Mesendoderm (in vitro differentiated cells): ENCODE measurements at regions not wholly inside any gene's neighbourhood (a gene's known extent, or its start where the extent isn't known, plus 50 kb on each side); places are given as distances from the start of the nearest gene placed in this dataset.

Source experiments
- DNase-seq: peaks from one replicate; pipeline ENCODE4 v3.0.0; 2013
- H2AK5ac ChIP-seq: 2 replicates; pipeline ENCODE4 v1.6.1; 2013; ENCODE audit warnings: low read length, inconsistent platforms
- H2BK120ac ChIP-seq: 2 replicates; pipeline ENCODE4 v1.6.1; 2013; ENCODE audit warnings: low read depth, mild to moderate bottlenecking, low read length, moderate library complexity, mixed read lengths
- H2BK15ac ChIP-seq: replicated peaks from 2 replicates; pipeline ENCODE4 v1.6.1; 2013; ENCODE audit warnings: low read depth, mild to moderate bottlenecking, moderate library complexity
- H2BK5ac ChIP-seq: 2 replicates; pipeline ENCODE4 v1.6.1; 2013; ENCODE audit warnings: low read length, inconsistent platforms
- H3K18ac ChIP-seq: 2 replicates; pipeline ENCODE4 v1.6.1; 2013; ENCODE audit warnings: mild to moderate bottlenecking, low read length, mixed read lengths
- H3K23ac ChIP-seq: one replicate; pipeline ENCODE4 v1.6.1; 2013; ENCODE audit warnings: low read length
- H3K27ac ChIP-seq: 2 replicates; pipeline ENCODE4 v1.5.1; 2013; ENCODE audit warnings: low read depth, mild to moderate bottlenecking, inconsistent platforms, low read length, moderate library complexity
- H3K27me3 ChIP-seq: 2 replicates; pipeline ENCODE4 v1.6.1; 2013; ENCODE audit warnings: low read length, control low read depth, mild to moderate bottlenecking, inconsistent platforms; ENCODE audit not compliant: insufficient read depth, poor library complexity
- H3K36me3 ChIP-seq: 2 replicates; pipeline ENCODE4 v1.6.1; 2013; ENCODE audit warnings: low read length, inconsistent platforms; ENCODE audit not compliant: control insufficient read depth, insufficient read depth
- H3K4ac ChIP-seq: one replicate; pipeline ENCODE4 v1.6.1; 2013; ENCODE audit warnings: low read depth, mild to moderate bottlenecking, low read length, moderate library complexity
- H3K4me1 ChIP-seq: 2 replicates; pipeline ENCODE4 v1.6.1; 2013; ENCODE audit warnings: low read depth, low read length, inconsistent platforms; ENCODE audit not compliant: control insufficient read depth
- H3K4me2 ChIP-seq: 2 replicates; pipeline ENCODE4 v1.6.1; 2013; ENCODE audit warnings: low read length
- H3K4me3 ChIP-seq: 2 replicates; pipeline ENCODE4 v1.5.1; 2013; ENCODE audit warnings: mild to moderate bottlenecking, low read length
- H3K56ac ChIP-seq: one replicate; pipeline ENCODE4 v1.6.1; 2013; ENCODE audit warnings: low read length
- H3K79me1 ChIP-seq: 2 replicates; pipeline ENCODE4 v1.6.1; 2013; ENCODE audit warnings: low read length, inconsistent platforms
- H3K79me2 ChIP-seq: 2 replicates; pipeline ENCODE4 v1.6.1; 2013; ENCODE audit warnings: mild to moderate bottlenecking, low read length; ENCODE audit not compliant: control insufficient read depth, insufficient read depth
- H3K9ac ChIP-seq: 2 replicates; pipeline ENCODE4 v1.6.1; 2013; ENCODE audit warnings: low read length, inconsistent platforms
- H4K5ac ChIP-seq: one replicate; pipeline ENCODE4 v1.6.1; 2013; ENCODE audit warnings: low read length
- H4K8ac ChIP-seq: one replicate; pipeline ENCODE4 v1.6.1; 2013; ENCODE audit warnings: low read depth, mild to moderate bottlenecking, control low read depth, low read length, moderate library complexity
- WGBS: extraction: QIAGEN DNeasy Blood & Tissue Kit; methylation state at CpG from one replicate; pipeline ENCODE4 v1.1.7; 2013; ENCODE audit warnings: low lambda C conversion rate, missing lambda C conversion rate; ENCODE audit not compliant: insufficient coverage; ENCODE audit errors: extremely low coverage; 5-methylcytosine and 5-hydroxymethylcytosine counted together

DNA sequence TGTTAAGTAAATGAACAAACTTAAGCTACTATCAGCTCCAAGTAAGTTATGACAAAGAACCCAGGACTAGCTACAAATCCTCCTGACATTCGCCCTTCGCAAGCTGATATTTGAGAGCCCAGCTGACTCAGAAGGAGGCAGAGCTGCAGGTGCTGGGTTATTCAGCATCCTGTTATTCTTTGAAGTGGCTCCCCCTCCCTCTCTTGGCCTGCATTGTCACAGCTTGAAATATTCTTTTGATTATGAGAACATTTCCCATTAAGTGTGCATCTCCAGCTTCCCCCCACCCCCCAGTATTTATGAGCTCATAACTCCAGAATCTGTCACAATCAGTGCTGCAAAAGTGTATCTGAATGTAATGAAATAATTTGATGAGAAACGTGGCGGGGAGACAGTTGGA is 78.8 kb upstream of the RALY start:
- no peaks in the 10 kb centered on the region for H3K4me1 ChIP-seq
- no peak overlapping the region for H3K9ac ChIP-seq
- no peak overlapping the region for H3K27ac ChIP-seq
- no peak overlapping the region for H3K4ac ChIP-seq
- no peaks in the 10 kb centered on the region for H3K36me3 ChIP-seq
- H3K4me3 ChIP-seq: no peak overlapping the region
- H2AK5ac ChIP-seq: no peak overlapping the region
- H3K18ac ChIP-seq: no peak overlapping the region
- H4K5ac ChIP-seq: no peak overlapping the region
- no peak overlapping the region for H2BK120ac ChIP-seq
- WGBS: no CpG with 5 or more reads among the region's 4 CpGs
- no peaks in the 10 kb centered on the region for H3K79me1 ChIP-seq
- no peak overlapping the region for H3K56ac ChIP-seq
- no peaks in the 10 kb centered on the region for H3K27me3 ChIP-seq
- H3K23ac ChIP-seq: no peak overlapping the region
- no peak overlapping the region for H3K4me2 ChIP-seq
- no peak overlapping the region for H2BK5ac ChIP-seq
- no peak overlapping the region for H2BK15ac ChIP-seq
- no peak overlapping the region for H4K8ac ChIP-seq
- DNase-seq: no peak
- H3K79me2 ChIP-seq: no peaks in the 10 kb centered on the region

DNA sequence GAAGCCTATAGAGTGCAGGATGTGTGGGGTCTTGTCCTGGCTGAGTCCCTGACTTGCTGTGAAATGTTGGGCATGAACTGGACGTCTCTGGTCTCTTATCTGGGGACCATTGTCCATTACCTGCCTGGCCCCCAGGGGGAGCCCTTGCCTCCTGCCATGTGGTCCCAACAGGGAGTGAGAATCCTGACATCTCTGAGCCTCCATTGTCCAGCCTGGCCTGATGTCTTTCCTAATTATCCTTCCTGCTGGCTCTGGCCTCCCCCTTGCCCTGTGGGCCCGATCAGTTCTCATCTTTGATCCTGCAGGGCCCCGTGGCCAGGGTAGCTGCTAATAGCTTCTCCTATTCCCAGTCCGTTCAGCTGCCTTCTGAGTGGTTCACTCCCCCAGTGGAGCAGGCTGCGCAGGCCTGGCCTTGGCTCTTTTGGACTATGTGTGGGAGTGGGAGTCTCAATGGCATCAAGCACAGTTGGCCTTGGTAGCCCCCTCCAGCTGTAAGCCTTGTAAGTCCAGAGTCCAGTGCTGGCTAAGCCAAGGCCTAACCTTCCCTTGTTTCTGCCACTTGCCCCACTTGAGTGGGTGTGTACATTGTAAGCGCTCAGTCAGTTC is 77.9 kb upstream of the RALY start:
- Histone ChIP-seq H3K4me1 (no peaks in the 10 kb centered on the region), H3K27me3 (no peaks in the 10 kb centered on the region), H2BK15ac (no peak overlapping the region), H3K27ac (no peak overlapping the region), H3K79me2 (no peaks in the 10 kb centered on the region), H2BK5ac (no peak overlapping the region), H3K18ac (no peak overlapping the region), H4K8ac (no peak overlapping the region), H3K79me1 (no peaks in the 10 kb centered on the region), H3K23ac (no peak overlapping the region), H3K4me3 (no peak overlapping the region), H3K4me2 (no peak overlapping the region), H3K36me3 (no peaks in the 10 kb centered on the region), H3K9ac (no peak overlapping the region), H2BK120ac (no peak overlapping the region), H3K56ac (no peak overlapping the region), H2AK5ac (no peak overlapping the region), H4K5ac (no peak overlapping the region), H3K4ac (no peak overlapping the region)
- DNase-seq: peak; percentile 51
- no CpG with 5 or more reads among the region's 6 CpGs for WGBS

DNA sequence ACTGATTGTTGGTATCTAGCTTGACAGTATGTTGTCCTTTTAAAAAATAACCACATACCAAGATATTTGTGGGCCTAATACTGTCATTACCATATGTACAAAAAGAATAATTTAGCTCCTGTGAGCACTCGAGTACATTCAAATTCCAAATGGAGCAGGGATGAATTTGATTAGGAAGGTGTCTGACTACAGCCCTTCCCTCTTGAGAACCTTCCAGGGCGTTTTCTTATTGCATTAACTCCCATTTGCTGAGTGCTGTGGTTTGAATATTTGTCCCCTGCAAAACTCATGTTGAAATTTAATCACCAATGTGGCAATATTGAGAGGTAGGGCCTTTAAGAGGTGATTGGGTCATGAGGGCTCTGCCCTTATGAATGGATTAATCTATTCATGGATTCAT is 76.9 kb upstream of the RALY start:
- H2AK5ac ChIP-seq: no peak overlapping the region
- no peaks in the 10 kb centered on the region for H3K79me2 ChIP-seq
- H3K9ac ChIP-seq: no peak overlapping the region
- no peak overlapping the region for H3K4ac ChIP-seq
- H3K27me3 ChIP-seq: no peaks in the 10 kb centered on the region
- H3K56ac ChIP-seq: no peak overlapping the region
- no peak overlapping the region for H2BK120ac ChIP-seq
- no peak overlapping the region for H3K18ac ChIP-seq
- H2BK5ac ChIP-seq: no peak overlapping the region
- DNase-seq: no peak
- no peaks in the 10 kb centered on the region for H3K79me1 ChIP-seq
- H3K4me1 ChIP-seq: no peaks in the 10 kb centered on the region
- no peak overlapping the region for H3K23ac ChIP-seq
- H3K36me3 ChIP-seq: no peaks in the 10 kb centered on the region
- no peak overlapping the region for H3K4me2 ChIP-seq
- H2BK15ac ChIP-seq: no peak overlapping the region
- no CpG with 5 or more reads among the region's 2 CpGs for WGBS
- no peak overlapping the region for H4K8ac ChIP-seq
- no peak overlapping the region for H3K4me3 ChIP-seq
- no peak overlapping the region for H4K5ac ChIP-seq
- no peak overlapping the region for H3K27ac ChIP-seq

DNA sequence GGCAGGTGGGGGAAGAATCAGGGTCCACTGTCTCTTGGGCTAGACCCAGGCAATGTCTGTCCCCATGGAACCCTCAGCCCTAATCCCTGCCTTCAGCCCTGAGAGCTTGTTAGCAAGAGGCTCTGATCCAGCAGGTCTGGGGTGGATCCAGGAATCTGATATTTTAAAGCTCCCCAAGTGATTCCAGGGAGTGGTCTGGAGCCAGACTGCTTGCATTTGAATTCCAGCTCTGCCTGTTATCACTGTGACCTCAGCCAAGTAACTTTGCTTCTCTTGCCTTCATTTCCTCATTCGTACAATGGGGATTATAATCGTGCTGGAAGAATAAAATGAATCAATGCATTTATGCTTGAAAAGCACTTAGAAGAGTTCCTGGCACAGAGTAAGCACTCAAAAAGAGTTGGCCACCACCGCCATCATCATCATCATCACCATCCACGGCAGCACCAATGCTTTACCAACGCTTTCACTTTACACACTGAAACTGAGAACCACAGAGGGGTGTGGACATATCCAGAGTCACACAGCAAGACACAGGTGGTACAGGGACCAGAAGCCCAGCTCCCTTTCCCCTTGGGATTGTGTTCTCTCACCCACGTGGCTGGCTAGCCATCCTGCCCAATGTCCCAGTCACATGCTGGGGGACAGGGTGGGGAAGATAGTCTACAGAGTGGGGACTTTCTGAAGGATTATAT is 75.7 kb upstream of the RALY start:
- Histone ChIP-seq H4K5ac (no peak overlapping the region), H3K4me3 (no peak overlapping the region), H4K8ac (no peak overlapping the region), H3K36me3 (no peaks in the 10 kb centered on the region), H2BK120ac (no peak overlapping the region), H3K4ac (no peak overlapping the region), H3K56ac (no peak overlapping the region), H3K23ac (no peak overlapping the region), H2AK5ac (no peak overlapping the region), H2BK5ac (no peak overlapping the region), H3K9ac (no peak overlapping the region), H3K27ac (no peak overlapping the region), H3K79me2 (no peaks in the 10 kb centered on the region), H3K4me1 (no peaks in the 10 kb centered on the region), H3K4me2 (no peak overlapping the region), H3K18ac (no peak overlapping the region), H3K27me3 (no peaks in the 10 kb centered on the region), H2BK15ac (no peak overlapping the region), H3K79me1 (no peaks in the 10 kb centered on the region)
- no CpG with 5 or more reads among the region's 6 CpGs for WGBS
- no peak for DNase-seq

DNA sequence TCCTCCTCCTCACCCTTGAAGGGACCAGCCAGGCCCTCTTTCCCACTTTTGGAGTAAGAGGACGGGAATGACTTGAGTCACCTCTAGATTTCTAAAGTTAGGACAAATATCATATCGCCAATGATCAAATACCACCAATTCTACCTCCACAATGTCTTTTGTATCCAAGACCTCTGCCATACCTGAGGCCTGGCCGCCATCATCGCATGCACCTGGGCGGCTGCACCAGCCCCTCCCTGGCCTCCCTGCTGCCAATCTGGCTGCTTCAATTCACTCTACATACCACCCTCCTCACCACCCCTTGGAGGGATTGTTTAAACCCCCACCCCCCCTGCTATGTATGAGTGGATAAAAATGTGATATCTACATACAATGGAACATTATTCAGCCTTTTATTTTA is 75.0 kb upstream of the RALY start:
- H4K5ac ChIP-seq: no peak overlapping the region
- H3K27me3 ChIP-seq: no peaks in the 10 kb centered on the region

DNA sequence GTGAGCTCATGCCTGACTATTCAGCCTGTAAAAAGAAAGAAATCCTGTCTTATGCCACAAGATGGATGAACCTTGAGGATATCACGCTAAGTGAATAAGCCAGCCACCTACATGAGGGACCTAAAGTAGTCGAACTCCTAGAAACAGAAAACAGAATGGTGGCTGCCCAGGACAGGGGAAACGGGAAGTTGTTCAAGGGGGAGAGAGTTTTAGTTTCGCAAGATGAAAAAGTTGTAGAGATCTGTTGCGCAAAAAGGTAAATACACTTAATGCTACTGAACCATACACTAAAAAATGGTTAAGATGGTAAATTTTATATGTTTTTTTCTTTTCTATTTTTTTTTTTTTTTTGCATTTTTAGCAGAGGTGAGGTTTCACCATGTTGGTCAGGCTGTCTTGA is 74.1 kb upstream of the RALY start:
- no peak overlapping the region for H3K4me3 ChIP-seq
- no peak overlapping the region for H3K18ac ChIP-seq
- no peaks in the 10 kb centered on the region for H3K36me3 ChIP-seq
- no peak overlapping the region for H4K5ac ChIP-seq
- no peak overlapping the region for H2BK5ac ChIP-seq
- H2BK120ac ChIP-seq: no peak overlapping the region
- H3K4me1 ChIP-seq: no peaks in the 10 kb centered on the region
- WGBS: no CpG with 5 or more reads among the region's 5 CpGs
- H3K27ac ChIP-seq: no peak overlapping the region
- no peak overlapping the region for H4K8ac ChIP-seq
- no peaks in the 10 kb centered on the region for H3K27me3 ChIP-seq
- no peak for DNase-seq
- no peak overlapping the region for H2BK15ac ChIP-seq
- no peak overlapping the region for H2AK5ac ChIP-seq
- H3K79me2 ChIP-seq: no peaks in the 10 kb centered on the region
- no peak overlapping the region for H3K9ac ChIP-seq
- no peak overlapping the region for H3K56ac ChIP-seq
- no peak overlapping the region for H3K4me2 ChIP-seq
- no peaks in the 10 kb centered on the region for H3K79me1 ChIP-seq
- H3K4ac ChIP-seq: no peak overlapping the region
- no peak overlapping the region for H3K23ac ChIP-seq

More for the DNA sequence above, 75.0 kb upstream of the RALY start:
- Histone ChIP-seq H2BK15ac (no peak overlapping the region), H3K4me3 (no peak overlapping the region), H3K18ac (no peak overlapping the region), H3K4me2 (no peak overlapping the region), H3K4me1 (no peaks in the 10 kb centered on the region), H3K23ac (no peak overlapping the region), H3K9ac (no peak overlapping the region), H3K4ac (no peak overlapping the region), H2BK5ac (no peak overlapping the region), H3K56ac (no peak overlapping the region), H2BK120ac (no peak overlapping the region), H3K27ac (no peak overlapping the region), H2AK5ac (no peak overlapping the region), H3K79me2 (no peaks in the 10 kb centered on the region), H3K36me3 (no peaks in the 10 kb centered on the region), H3K79me1 (no peaks in the 10 kb centered on the region), H4K8ac (no peak overlapping the region)
- no peak for DNase-seq
- no CpG with 5 or more reads among the region's 5 CpGs for WGBS
